Smooth muscle cell (in vitro differentiated cells): ENCODE measurements at regions not wholly inside any gene's neighbourhood (a gene's known extent, or its start where the extent isn't known, plus 50 kb on each side); places are given as distances from the start of the nearest gene placed in this dataset.

Experiments
- DNase-seq: peaks from one replicate; lab custom pipeline; 2025; ENCODE audit not compliant: unreplicated experiment; lab: John Stamatoyannopoulos, UW
- H2AFZ ChIP-seq: fragments of 200-600 bp; sonication (generic); 2 replicates; pipeline ENCODE4 v1.6.0; 2016; ENCODE audit warnings: antibody characterized with exemption, low read depth, mild to moderate bottlenecking
- H3F3A ChIP-seq: fragments of 200-600 bp; sonication (generic); 2 replicates; pipeline ENCODE4 v1.6.0; 2017; ENCODE audit warnings: antibody characterized with exemption, low read depth
- H3K27ac ChIP-seq: fragments of 200-600 bp; sonication (generic); 2 replicates; pipeline ENCODE4 v1.5.1; 2016; ENCODE audit warnings: low read depth, mild to moderate bottlenecking
- H3K27me3 ChIP-seq: fragments of 200-600 bp; sonication (generic); 2 replicates; pipeline ENCODE4 v1.6.1; 2016; ENCODE audit warnings: low read depth, mild to moderate bottlenecking
- H3K36me3 ChIP-seq: fragments of 200-600 bp; sonication (generic); 2 replicates; pipeline ENCODE4 v1.5.1; 2016; ENCODE audit warnings: low read depth
- H3K4me1 ChIP-seq: fragments of 200-600 bp; sonication (generic); 2 replicates; pipeline ENCODE4 v1.5.1; 2016; ENCODE audit warnings: low read depth
- H3K4me2 ChIP-seq: fragments of 200-600 bp; sonication (generic); 2 replicates; pipeline ENCODE4 v1.6.0; 2016; ENCODE audit warnings: mild to moderate bottlenecking
- H3K4me3 ChIP-seq: fragments of 200-600 bp; sonication (generic); 2 replicates; pipeline ENCODE4 v1.5.1; 2016; ENCODE audit warnings: mild to moderate bottlenecking
- H3K79me2 ChIP-seq: fragments of 200-600 bp; sonication (generic); 2 replicates; pipeline ENCODE4 v1.6.0; 2016; ENCODE audit warnings: low read depth, mild to moderate bottlenecking
- H3K9ac ChIP-seq: fragments of 200-600 bp; sonication (generic); 2 replicates; pipeline ENCODE4 v1.6.0; 2016; ENCODE audit warnings: low read depth
- H3K9me3 ChIP-seq: fragments of 200-600 bp; sonication (generic); replicated peaks from 2 replicates; pipeline ENCODE4 v1.5.1; 2016; ENCODE audit warnings: low read depth
- H4K20me1 ChIP-seq: fragments of 200-600 bp; sonication (generic); 2 replicates; pipeline ENCODE4 v1.6.0; 2016; ENCODE audit warnings: low read depth
- WGBS: methylation state at CpG from one replicate; pipeline ENCODE4 v1.1.7; 2016; ENCODE audit warnings: low lambda C conversion rate; 5-methylcytosine and 5-hydroxymethylcytosine counted together
- TF ChIP-seq, protein P1 (sequence below): fragments of 200-600 bp; sonication (generic); IDR thresholded peaks from 2 replicates; pipeline ENCODE4 v1.5.1; 2017; ENCODE audit warnings: borderline replicate concordance, mild to moderate bottlenecking, antibody characterized with exemption; ENCODE audit not compliant: insufficient read depth, poor library complexity, severe bottlenecking

DNA sequence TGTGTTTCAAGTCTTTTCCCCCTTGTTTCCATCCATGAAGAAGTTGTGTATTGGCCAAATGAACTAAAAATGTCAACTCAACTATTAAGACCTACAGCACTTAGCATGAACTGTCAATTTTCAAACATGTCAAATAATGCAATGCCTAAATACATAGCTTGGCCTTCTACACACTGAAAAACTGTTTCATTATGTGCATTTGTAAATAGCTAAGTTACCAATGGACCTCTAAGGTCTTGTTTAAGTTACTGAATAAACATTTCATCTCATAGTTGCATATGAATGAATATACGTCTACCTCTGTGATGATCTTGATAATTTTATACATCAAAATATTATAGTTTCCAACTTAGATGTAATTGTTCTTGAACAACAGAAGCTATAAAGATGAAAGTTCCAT, 744.5 kb downstream of the EFNB2 start:
- Histone ChIP-seq H3K36me3 (no peaks in the 10 kb centered on the region), H4K20me1 (no peaks in the 10 kb centered on the region)

DNA sequence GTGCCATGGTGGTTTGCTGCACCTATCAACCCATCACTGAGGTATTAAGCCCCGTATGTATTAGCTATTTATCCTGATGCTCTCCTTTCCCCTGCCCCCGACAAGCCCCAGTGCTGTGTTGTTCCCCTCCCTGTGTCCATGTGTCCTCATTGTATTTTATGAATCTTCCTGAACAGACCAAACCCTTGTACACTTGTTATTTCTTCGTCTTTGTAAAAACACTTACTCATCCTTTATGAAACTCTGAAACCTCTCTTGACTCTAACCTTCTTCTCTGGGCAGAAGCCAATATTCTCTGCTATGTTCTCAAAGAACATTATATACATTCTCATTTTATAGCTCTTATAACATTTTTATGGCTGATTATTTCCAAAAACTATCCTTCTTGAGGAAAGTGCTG, 746.9 kb downstream of the EFNB2 start:
- no peak overlapping the region for H3K4me3 ChIP-seq
- DNase-seq = no peak
- no peak overlapping the region for H3K9ac ChIP-seq
- H3K79me2 ChIP-seq = no peaks in the 10 kb centered on the region
- TF ChIP-seq, protein P1, sequence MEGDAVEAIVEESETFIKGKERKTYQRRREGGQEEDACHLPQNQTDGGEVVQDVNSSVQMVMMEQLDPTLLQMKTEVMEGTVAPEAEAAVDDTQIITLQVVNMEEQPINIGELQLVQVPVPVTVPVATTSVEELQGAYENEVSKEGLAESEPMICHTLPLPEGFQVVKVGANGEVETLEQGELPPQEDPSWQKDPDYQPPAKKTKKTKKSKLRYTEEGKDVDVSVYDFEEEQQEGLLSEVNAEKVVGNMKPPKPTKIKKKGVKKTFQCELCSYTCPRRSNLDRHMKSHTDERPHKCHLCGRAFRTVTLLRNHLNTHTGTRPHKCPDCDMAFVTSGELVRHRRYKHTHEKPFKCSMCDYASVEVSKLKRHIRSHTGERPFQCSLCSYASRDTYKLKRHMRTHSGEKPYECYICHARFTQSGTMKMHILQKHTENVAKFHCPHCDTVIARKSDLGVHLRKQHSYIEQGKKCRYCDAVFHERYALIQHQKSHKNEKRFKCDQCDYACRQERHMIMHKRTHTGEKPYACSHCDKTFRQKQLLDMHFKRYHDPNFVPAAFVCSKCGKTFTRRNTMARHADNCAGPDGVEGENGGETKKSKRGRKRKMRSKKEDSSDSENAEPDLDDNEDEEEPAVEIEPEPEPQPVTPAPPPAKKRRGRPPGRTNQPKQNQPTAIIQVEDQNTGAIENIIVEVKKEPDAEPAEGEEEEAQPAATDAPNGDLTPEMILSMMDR = no peak
- H3K36me3 ChIP-seq = no peaks in the 10 kb centered on the region
- H4K20me1 ChIP-seq = no peaks in the 10 kb centered on the region
- WGBS = 86% methylated on average over 3 of the region's 3 CpGs
- H3F3A ChIP-seq = no peaks in the 10 kb centered on the region
- H3K27ac ChIP-seq = no peak overlapping the region
- H3K9me3 ChIP-seq = no peaks in the 10 kb centered on the region
- H3K4me1 ChIP-seq = no peaks in the 10 kb centered on the region
- H3K4me2 ChIP-seq = no peak overlapping the region
- no peaks in the 10 kb centered on the region for H3K27me3 ChIP-seq
- no peak overlapping the region for H2AFZ ChIP-seq

More for the DNA sequence above, 744.5 kb downstream of the EFNB2 start:
- Histone ChIP-seq H3F3A (no peaks in the 10 kb centered on the region), H3K27me3 (no peaks in the 10 kb centered on the region), H3K4me3 (no peak overlapping the region), H3K27ac (no peak overlapping the region), H3K9ac (no peak overlapping the region), H3K4me2 (no peak overlapping the region), H3K4me1 (no peaks in the 10 kb centered on the region), H3K9me3 (no peaks in the 10 kb centered on the region), H3K79me2 (no peaks in the 10 kb centered on the region), H2AFZ (no peak overlapping the region)
- no peak for DNase-seq
- TF ChIP-seq, protein P1 = no peak
- WGBS = 98% methylated on average over 1 of the region's 1 CpG

DNA sequence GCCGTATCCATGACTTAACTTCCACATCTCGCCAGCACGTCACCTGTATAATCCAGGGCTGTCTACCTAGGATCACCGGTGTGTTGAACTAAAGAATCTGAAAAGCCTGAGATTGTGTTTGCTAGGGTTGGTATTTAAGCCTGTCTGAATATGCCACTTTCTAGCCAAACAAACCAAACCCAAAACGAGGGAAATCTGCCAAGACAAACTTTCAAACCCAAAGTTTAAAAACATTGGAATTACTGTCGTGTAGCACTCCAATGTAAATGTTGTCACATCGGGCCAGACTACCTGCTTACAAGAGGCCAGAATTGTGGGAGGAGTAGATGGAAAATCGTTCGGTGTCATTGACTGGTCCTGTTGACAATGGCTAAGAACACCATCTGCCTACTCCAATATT, 747.8 kb downstream of the EFNB2 start:
- H3F3A ChIP-seq = no peaks in the 10 kb centered on the region
- 92% methylated on average over 9 of the region's 9 CpGs for WGBS
- DNase-seq = no peak
- no peaks in the 10 kb centered on the region for H3K27me3 ChIP-seq
- no peak overlapping the region for H3K4me2 ChIP-seq
- no peaks in the 10 kb centered on the region for H3K79me2 ChIP-seq
- no peaks in the 10 kb centered on the region for H3K4me1 ChIP-seq
- no peak overlapping the region for H3K4me3 ChIP-seq
- H4K20me1 ChIP-seq = no peaks in the 10 kb centered on the region
- no peak overlapping the region for H3K27ac ChIP-seq
- H3K36me3 ChIP-seq = no peaks in the 10 kb centered on the region
- no peaks in the 10 kb centered on the region for H3K9me3 ChIP-seq
- H2AFZ ChIP-seq = no peak overlapping the region
- H3K9ac ChIP-seq = no peak overlapping the region
- TF ChIP-seq, protein P1 = no peak

DNA sequence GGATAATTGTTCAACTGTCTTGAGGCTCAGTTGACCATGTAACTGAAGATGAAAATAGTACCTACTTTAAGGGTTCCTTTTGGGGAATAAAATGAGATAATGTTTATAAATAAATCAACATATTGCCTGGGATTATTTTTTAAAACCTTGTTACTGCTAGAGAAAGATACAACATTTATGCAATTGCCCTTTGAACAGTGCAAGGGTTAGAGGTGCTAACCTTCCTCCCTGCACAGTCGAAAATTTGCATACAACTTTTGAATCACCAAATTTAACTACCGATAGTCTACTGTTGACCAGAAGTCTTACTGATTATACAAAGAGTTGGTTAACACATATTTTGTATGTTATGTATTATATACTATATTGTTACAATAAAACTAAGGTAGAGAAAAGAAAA, 750.0 kb downstream of the EFNB2 start:
- WGBS = 92% methylated on average over 2 of the region's 2 CpGs
- no peak for DNase-seq

More for the DNA sequence above, 750.0 kb downstream of the EFNB2 start:
- no peaks in the 10 kb centered on the region for H3F3A ChIP-seq
- no peak overlapping the region for H3K4me3 ChIP-seq
- TF ChIP-seq, protein P1 = no peak
- no peaks in the 10 kb centered on the region for H3K79me2 ChIP-seq
- no peak overlapping the region for H3K4me2 ChIP-seq
- H3K9ac ChIP-seq = no peak overlapping the region
- H3K4me1 ChIP-seq = no peaks in the 10 kb centered on the region
- no peaks in the 10 kb centered on the region for H4K20me1 ChIP-seq
- no peaks in the 10 kb centered on the region for H3K27me3 ChIP-seq
- H2AFZ ChIP-seq = no peak overlapping the region
- no peaks in the 10 kb centered on the region for H3K36me3 ChIP-seq
- no peak overlapping the region for H3K27ac ChIP-seq
- no peaks in the 10 kb centered on the region for H3K9me3 ChIP-seq
